Stimulated activated CD8-positive, alpha-beta memory T cell treated with anti-CD3 and anti-CD28 coated beads, Interleukin-7, amount 100 ng/mL, for 1 hour (primary cell): ENCODE measurements at regions not wholly inside any gene's neighbourhood (a gene's known extent, or its start where the extent isn't known, plus 50 kb on each side); places are given as distances from the start of the nearest gene placed in this dataset.

Experiments used
- DNase-seq, 2 donors: peaks; one replicate each; pipeline ENCODE4 v3.0.0-alpha.2; 2020; ENCODE audit warnings: low read depth in 2 of 2

DNA sequence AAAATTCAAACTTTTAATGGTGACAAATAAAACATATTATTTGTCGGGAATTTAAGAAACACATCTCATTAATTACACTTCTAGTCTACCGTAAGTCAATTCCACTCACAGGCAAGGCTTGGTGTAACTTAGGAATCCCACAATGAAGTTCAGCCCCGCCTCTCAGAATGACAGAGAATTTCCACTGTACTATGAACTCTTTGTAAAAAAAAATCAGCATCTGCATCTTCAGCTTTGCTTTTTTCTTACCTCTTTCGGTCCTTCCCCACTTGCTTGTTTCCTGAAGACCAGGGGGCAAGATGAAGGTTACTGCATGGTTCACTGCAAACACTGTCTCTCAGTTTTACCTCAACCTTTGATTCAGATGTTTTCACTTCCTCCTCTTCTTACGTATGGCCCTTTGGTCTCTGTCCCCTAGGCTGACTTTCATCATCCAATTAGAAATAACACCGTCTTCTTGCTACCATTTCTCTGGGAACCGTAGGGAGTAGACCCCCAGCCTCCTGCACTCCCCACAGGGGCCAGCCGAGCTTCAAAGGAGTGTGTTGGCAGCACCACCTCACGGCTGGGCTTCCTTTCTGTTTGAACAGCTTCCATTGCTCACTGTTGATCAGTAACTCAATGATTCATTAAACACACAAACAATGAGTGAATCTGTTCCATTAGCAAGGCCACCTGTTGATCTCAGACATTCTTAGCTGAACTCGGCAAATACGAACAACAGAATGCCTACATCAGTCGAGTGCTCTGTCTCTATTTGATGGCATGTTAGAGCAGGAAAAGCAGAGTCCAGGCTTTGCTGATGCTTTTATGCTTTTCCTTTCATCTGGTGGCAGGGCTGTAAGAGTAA lies 343.0 kb downstream of the BMP4 start:
- no peak for DNase-seq

DNA sequence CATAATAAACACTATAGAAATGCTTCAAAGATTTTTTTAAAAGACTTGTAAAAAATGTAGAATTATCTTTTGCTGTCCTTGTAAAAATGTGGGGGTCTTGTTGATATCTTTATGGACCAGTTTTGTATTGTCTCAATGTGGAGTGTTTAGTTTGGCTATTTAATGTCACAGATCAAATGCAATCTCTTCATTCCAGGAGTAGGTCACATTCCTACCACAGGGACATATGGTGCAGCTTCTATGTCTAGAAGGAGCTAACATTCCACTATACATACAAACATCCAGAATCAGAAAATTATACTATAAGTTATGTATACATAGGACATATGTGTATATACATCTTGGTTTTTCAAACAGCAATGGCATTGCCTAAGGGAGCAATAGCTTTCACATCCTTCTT lies 345.7 kb downstream of the BMP4 start:
- no peak for DNase-seq

DNA sequence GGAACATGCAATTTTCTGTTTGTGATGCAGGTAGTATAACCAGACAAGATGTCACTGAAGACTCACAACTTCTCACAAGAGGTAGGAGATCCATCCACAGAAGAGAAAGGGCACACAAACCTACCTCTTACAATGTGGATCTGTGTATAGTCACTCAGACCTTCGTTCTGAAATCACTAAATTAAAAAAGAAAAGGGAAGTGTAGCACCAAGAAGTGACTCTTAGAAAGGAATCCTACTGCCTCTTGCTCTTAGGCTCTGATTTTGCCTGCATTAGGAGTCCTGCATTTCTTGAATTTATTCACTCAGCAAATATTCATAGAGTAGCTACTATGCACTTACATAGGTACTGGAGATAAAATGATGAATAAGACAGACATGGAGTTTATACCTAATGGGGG lies 347.6 kb downstream of the BMP4 start:
- DNase-seq: no peak

DNA sequence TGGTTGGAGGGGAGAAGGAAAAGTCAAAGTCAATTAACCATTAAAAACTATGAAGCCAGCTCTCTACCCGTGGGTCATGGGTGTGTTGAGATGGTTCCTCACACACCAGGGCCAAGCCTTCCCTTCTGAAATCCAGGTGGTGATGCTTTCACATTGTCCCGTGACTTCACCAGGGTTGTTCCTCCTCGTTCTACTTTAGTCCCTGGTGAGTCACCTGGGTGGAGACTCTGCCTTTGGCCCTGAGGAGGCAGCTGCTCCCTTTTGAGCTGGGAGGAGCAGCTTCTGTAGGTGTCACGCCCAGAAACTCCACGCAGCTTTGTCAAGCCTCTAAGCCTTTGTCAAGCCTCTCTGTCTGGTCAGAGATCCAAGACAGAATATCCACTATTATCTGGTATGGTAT lies 348.3 kb downstream of the BMP4 start:
- no peak for DNase-seq

DNA sequence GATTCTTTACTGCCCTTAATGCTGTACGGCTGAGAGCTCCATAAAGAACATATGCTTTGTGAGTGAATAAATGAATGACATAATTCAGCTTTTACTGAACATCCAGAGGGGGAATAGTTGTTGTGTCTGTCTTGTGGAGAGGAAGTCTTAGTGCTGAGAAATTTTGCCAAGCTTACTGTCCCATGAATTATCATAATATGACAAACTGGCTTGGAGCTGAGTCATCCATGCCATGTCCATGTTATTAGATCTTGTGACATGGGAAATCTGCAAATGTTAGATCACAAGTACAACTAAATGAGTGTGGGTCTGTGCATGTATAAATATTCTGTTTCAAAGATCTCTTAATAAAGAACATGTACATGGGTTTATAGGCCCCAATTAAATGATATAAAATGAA lies 350.4 kb downstream of the BMP4 start:
- no peak for DNase-seq

DNA sequence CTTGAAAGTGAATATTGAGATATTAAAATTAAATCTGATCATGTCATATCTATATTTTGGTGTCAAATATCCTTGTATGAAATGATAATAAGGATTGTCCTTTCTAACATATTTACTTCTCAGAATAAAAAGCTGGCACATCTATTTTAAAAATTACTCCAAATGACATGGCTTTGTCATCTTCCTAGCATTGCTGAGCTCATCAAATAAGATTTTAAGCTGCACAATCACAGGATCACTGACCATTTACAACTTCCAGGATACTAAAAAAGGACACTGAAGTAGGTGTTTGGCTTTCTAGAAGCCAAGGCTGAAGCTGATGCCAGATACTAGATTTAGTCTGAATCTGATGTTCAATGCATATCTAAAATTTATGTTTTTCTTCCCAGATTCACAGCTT lies 351.1 kb downstream of the BMP4 start:
- DNase-seq: no peak

DNA sequence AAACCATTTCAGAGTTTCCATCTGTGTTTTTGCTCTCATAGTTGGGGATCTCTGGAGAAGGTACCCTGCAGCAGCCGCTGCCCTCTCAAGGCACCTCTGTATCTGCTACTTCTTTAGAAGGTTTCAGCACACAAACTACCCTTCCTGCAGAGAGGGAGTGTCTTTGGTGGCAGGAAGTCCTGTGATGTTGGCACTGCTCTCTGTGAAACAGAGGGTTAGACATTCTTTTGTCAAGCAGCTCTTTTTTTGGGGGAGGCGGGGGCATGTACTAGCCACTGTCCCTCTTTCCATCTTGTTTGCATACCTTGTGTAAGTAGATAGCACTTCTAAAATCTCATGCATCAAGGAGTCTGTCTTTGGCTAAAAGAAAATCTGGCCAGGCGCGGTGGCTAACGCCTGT lies 352.6 kb downstream of the BMP4 start:
- no peak for DNase-seq

DNA sequence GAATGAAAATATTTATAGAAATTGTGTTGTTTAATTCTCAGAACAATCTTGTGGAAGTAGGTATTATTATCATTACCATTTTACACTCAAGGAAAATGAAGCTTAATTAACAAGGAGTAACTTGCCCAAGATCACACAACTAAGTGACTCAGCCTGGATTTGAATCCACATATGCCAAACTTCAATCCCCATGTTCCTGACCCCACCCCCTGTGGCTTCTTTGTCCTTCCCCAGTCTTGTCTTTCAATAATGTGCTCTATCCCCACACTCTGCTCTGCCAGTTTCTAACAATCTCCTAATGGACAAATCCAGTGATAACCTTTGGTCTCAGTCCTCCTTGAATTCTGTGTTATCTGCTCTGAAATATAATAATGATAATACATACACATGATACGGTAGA lies 355.2 kb downstream of the BMP4 start:
- DNase-seq: no peak

DNA sequence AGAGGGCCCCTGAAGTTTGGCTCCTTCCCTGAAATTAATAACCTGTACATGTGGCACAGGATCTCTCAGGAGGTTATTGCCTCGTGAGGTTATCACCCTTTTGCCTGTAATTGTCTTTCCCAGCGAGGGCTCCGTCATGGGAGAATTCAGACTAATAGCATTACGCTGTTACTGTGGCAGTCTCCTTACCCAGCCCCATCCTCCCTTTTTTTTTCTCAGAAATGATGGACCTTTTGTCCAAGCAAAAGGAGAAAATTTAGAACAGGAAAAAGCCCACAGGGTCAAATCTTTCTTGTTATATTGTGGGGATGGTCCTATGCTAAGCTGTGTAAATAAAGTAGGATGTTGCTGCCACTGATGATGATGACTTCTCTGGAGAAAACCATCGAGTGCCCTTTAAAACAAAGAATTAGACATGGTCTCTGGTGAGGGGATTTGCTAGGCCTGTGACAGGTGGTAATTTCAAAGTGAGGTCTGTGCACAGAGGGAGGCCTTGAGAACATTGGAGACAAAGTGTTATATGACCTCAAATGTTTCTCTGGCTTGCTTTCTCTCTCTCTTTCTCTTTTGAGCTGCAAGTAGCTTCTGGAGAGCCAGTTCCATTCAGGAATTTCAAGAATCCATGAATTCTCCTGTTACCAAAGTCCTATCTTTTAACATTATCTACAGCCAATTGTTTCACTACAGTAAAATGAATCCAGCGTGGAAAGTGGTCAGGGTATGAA lies 357.2 kb downstream of the BMP4 start:
- DNase-seq: no peak

DNA sequence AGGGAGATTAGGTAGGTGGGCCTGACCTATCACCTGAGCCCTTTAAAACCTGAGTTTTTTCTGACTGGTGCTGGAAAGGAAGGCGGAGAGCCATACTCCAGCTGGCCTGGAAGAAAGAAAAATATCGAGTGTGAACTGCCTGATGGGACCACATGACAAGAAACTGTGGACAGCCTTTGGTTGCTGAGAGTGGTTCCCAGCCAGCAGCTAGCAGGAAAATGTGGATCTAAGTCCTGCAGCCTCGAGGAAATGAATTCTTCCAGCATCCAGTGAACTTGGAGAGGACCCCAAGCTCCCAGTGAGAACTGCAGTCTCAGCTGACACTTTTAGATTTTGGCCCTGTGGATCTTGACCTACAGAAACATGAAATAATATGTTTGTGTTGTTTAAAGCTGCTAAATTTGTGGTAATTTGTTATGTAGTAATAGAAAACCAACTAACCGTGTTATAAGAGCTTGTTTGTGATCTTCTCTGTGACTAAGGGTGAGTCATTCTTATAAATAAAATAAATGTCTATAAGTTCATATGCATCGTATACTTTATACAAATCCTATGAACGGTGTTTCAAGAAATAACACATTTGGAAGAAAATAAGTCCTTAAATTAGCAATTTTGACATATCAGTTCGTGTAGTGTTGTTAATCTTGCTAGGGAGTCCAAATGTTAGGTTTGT lies 359.6 kb downstream of the BMP4 start:
- no peak for DNase-seq

DNA sequence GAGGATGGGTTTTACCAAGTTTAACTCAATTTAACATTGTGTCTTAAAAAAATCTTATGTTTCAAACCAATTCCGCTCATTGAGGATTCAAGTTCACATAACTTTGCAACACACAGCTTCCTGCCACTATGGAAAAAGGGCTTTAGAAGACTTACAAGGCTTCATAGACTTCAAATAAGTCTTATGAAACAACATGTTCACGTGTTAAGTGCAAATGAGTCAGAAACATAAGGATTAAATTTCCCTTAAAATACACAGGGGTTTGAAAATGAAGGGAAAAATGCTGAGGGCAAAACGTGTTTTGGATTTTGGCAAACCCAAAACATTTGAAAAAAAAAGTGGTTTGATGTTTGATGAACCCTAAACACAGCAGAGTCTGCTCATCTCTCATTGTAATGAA lies 364.8 kb downstream of the BMP4 start:
- no peak for DNase-seq

DNA sequence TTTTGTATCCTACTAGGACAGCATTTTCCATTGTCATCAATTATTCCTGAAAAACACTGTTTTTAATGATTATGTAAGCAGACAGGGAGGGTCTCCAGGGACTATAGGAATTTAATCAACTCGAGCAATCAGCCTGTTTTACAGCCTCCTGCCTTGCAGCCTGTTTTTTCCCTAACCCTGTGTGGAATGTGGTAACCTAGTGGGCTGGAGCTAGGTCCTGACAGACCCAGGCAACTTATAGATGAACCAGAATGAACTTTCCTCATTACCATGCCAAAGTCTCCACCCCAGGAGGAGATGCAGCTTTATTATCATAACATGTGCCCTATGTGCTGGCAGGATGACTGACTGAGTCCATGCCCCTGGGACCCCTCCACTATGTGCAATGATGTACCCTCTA lies 375.1 kb downstream of the BMP4 start:
- no peak for DNase-seq

DNA sequence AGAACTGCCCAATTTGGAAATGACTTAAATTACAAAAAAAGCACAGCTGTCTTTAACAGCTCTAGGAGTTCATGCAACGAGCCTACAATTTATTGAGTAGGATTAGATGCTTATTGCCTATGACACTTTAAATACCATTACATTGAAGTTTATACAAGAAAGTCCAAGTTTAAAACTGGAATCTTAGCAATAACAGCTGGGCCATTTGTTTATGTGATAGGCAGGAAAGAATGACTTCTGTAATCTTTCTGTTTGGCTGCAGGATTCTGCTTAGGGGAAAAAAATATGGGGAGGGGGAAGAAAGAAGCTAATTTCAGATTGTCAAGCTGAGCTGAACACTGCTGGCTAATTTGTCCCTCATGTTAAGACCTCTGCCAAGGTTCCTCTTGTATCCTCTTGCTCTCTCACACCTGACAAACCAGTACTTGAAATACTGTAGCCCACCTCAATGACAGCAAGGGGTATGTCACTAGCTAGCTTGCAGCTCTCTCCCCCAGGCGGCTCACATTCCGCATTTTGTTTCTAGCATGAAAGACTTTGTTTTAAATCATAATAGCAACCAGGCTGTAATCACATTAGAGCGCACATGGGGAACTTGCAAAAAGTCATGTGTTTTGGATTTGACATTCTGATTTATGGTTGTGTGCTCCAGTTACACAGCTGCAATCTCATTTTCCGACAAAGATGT lies 384.8 kb downstream of the BMP4 start:
- DNase-seq: no peak

DNA sequence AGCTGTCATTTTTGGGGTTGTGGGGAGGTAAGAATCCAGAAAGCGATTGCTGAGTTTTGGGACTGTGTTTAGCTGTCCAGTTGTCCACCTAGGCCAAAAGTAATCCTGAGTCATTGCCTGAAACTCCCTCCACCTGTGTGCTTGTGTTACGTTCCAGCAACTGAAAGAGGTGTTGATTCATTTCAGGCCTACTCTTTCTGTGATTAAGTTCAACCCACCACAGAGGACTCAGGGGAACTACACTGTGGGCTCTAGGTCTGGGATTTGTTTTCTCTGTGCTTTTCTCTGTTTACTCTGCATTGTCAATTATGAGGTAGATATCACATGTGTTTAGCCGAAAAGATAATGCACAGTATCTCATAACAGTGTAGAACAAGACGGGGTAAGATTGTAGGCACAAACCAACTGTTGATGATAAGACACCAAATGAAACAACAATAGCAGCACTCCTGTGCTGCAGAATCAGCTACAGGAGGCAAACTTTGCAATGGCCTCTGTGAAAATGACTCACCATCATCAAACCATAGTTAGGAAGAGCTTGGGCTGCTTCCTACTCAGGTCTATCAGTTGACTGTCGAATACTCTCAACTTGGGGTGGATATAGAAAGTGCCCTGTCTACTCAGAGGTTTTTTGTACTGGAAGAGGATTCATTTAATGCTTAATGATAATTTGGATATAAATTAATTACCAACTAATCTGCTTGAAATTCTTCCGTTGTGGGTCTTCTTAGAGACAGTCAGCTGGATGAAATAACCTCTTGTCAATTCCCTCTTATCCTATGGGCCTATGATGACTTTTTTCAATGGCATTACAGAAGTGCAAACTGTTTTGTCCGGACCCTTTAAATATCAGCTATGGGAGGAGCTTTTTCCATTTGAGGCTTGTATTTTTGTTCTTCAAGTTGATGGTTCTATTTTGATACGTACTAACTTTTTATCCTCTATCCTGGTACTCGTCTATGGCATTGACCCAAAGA lies 385.9 kb downstream of the BMP4 start:
- DNase-seq: no peak

DNA sequence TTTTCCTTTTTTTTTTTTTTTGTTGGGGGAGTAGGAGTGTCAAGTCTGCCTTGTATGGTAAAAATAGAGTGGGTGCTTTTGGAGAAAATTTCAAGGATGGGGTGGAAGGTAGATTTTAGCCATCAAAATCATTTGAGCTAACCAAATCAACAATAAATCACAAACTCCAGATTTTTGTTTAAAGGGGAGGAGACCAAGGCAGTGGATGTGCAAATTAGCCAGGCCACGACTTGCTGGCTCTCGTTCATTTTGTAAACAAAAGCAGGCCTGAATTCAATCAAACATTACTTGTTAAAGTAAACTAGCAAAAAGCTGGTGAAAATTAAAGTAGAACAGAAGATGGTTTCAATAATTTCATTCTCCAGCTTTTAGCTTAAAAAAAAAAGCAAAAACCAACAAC lies 387.2 kb downstream of the BMP4 start:
- no peak for DNase-seq

DNA sequence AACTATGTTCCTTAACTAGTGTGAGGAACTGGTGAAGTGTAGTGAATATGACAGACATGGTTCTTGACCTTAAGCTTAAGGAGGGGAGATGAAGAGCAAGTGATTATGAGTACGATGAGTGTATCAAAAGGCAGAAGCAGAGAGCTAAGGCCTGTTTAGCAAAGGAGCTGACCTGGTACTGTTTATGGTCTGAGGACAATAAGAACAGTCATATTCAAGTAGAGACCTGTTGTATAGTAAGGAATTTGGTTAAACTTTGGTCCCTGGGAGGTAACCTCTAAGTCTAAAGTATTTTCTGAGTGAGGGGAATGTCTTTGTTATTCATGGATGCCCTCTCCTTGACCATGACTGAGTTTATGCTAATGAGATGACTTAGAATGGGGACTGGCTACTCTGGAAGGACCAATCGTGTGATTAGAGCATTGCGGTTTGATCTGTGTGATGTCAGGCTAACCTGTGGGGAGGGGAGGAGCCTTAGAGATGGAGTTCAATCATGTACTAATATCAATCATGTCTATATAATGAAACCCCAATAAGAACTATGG lies 389.3 kb downstream of the BMP4 start:
- DNase-seq: no peak

DNA sequence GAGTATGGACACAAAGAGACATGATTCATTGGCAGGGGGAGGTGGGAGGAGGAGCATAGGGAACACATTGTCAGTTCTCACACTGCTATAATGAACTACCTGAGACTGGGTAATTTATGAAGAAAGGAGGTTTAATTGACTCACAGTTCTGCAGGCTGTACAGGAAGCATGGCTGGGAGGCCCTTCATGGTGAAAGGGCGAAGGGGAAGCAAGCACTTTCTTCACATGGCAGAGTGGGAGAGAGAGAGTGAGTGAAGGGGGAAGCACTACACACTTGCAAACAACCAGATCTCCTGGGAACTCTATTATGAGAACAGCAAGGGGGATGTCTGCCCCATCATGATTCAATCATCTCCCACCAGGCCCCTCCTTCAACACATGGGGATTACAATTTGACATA lies 391.8 kb downstream of the BMP4 start:
- no peak for DNase-seq

DNA sequence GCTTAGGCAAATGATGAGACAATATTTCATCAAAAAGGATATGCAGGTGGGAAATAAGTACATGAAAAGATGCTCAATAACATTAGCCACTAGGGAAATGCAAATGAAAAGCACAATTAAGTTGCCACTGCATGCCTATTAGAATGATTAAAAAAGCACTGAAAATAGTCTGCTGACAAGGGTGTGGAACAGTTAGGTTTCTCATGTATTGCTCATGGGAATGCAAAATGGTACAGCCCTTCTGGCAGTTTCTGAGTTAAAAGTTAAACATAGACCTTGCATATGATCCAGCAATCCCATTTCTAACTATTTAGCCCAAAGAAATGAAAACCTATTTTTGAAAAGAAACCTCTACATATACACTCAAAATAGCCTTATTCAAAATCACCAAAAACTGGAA lies 393.0 kb downstream of the BMP4 start:
- DNase-seq: no peak

DNA sequence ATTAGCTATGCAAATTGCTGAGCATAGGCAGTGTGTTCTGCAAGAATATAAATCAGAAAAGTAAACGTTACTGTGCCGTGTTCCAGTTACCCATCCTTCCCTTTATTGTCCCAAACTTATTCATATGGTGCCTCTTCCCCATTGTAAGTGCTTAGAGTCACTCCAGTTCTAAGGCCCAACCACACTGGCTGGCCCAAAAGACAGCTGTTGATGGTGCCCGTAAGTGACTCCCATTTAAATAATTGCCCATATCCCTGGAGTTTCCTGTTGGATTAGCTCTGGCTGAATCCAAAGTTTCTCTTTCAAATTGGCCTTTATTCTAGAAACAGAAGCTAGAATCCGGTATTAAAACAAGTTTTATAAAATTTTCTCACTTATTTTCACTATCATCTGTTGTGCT lies 400.1 kb upstream of the DDHD1 start:
- no peak for DNase-seq

DNA sequence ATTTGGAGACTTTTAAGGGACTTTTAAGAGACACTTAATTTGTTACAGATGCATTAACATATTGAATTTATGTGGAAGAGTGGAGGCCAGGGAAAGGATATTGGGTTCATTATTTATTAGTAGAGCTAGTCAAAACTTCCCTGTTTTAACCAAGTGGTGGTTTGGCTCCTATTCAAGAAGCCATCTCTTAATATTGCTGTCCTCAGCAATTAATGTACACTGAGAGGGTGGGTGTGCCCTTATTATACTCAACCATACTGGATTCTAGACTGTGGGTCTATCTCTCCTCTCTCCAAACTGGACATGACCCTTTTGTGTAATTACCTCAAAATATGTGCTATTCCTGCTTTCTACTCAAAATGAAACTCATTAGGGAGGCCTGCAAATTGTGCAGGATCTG lies 398.7 kb upstream of the DDHD1 start:
- no peak for DNase-seq

DNA sequence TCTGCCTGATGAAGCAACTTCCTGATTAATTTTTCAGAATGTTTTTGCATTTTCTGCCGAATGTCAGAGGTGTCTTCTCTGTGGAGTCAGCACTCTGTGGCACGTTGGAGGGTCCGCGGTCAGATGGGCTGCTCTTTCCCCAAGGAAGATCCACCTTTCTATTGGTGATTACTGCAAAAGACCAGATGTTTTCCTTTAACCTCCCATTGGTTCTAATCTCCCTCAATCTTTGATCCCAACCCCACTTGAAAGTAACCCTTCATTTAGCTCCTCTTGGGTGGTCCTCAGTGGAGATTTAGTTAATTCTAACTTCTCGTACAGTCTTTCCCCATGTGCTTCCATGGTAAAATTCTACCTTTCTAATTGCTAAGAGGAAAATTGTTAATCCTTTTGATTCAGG lies 397.7 kb upstream of the DDHD1 start:
- DNase-seq: no peak
